GM12891 (cell line): ENCODE measurements at regions not wholly inside any gene's neighbourhood (a gene's known extent, or its start where the extent isn't known, plus 50 kb on each side); places are given as distances from the start of the nearest gene placed in this dataset.

Experiments used
- POLR2A ChIP-seq: IDR thresholded peaks from 2 replicates; pipeline ENCODE4 v1.6.1; 2011; ENCODE audit warnings: low read depth, low read length, control low read depth
- POLR2AphosphoS5 ChIP-seq: IDR thresholded peaks from 2 replicates; pipeline ENCODE4 v1.6.1; 2011; ENCODE audit warnings: low read depth, low read length, control low read depth

DNA sequence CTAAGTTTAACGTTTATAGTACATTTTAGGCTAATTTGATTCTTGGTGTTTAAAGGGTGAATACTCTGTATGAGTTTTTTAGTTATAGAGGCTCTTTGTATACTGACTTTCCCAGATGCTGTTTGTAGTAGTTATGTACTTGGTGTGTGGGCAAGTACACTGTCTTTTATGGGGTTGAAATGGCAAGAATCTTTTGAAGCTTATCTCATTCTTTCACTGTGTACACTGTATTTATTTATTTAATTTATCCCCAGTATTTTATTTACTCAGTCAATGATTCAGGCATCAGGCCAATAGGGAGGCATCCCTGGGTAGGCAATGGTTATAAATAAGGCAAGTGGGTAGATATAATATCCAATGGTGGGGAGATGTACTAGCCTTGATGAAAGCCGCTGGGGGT, 277.0 kb upstream of the PTCHD4 start:
- TF ChIP-seq POLR2AphosphoS5: no peak
- no peak for TF ChIP-seq POLR2A
